ACC112 (cell line): ENCODE measurements at regions not wholly inside any gene's neighbourhood (a gene's known extent, or its start where the extent isn't known, plus 50 kb on each side); places are given as distances from the start of the nearest gene placed in this dataset.

ENCODE experiments used
- H2AFZ ChIP-seq: fragments of 200-600 bp; sonication (generic); one replicate; pipeline ENCODE4 v1.6.0; 2017; ENCODE audit warnings: antibody characterized with exemption, low read length; ENCODE audit not compliant: unreplicated experiment
- H3K27ac ChIP-seq: fragments of 200-600 bp; sonication (generic); 2 replicates; pipeline ENCODE4 v1.5.1; 2014; ENCODE audit warnings: low read depth, mild to moderate bottlenecking, antibody characterized with exemption, low read length, moderate library complexity
- H3K27me3 ChIP-seq: fragments of 200-600 bp; sonication (generic); 2 replicates; pipeline ENCODE4 v1.6.1; 2014; ENCODE audit warnings: mild to moderate bottlenecking, antibody characterized with exemption, low read length, moderate library complexity, mixed read lengths; ENCODE audit not compliant: insufficient read depth
- H3K36me3 ChIP-seq: fragments of 200-600 bp; sonication (generic); 2 replicates; pipeline ENCODE4 v1.6.1; 2016; ENCODE audit warnings: mild to moderate bottlenecking, antibody characterized with exemption, low read length, moderate library complexity, mixed read lengths; ENCODE audit not compliant: insufficient read depth
- H3K4me1 ChIP-seq: fragments of 200-600 bp; sonication (generic); one replicate; pipeline ENCODE4 v1.6.1; 2016; ENCODE audit warnings: low read length, mixed read lengths; ENCODE audit not compliant: insufficient read depth, unreplicated experiment, control insufficient read depth
- H3K4me3 ChIP-seq: fragments of 200-600 bp; sonication (generic); 2 replicates; pipeline ENCODE4 v1.5.1; 2014; ENCODE audit warnings: mild to moderate bottlenecking, low read depth, low read length
- H3K79me2 ChIP-seq: fragments of 200-600 bp; sonication (generic); one replicate; pipeline ENCODE4 v1.6.0; 2016; ENCODE audit warnings: low read length; ENCODE audit not compliant: control insufficient read depth, unreplicated experiment, insufficient read depth

- Histone ChIP-seq H3K36me3 (no peaks in the 10 kb centered on the region), H2AFZ (no peak overlapping the region), H3K27ac (no peak overlapping the region), H3K4me1 (no peaks in the 10 kb centered on the region), H3K4me3 (no peak overlapping the region), H3K27me3 (no peaks in the 10 kb centered on the region), H3K79me2 (no peaks in the 10 kb centered on the region)
Measured at GRCh38 chr7:46186131-46186530, 265.1 kb upstream of the IGFBP3 start.

DNA sequence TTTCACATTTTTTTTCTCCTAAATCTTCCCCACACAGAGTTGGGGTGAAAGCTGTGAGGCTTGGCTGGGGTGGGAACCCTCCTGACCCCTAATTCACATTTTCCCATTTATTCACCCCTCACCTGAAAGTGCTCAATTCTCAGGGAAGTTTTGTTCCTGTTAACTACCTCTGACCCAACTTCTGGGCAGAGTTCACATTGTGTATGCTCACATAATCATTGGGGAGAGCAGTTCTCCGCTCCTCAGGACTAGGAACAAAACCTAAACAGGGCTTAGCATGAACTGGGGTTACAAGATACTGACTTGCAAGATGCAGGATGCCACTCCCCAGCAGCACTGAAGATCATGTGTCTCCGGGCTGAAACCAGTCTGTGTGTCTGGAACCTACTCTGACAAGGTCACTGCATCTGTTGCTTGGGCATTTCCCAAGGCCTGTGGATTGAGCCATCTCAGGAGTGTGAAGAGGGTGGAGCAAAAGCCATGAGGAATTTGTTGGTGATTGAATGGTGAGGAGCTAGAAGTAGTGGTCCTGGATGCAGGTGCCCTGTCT lies 258.1 kb upstream of the IGFBP3 start:
- no peak overlapping the region for H3K4me3 ChIP-seq
- no peak overlapping the region for H2AFZ ChIP-seq
- no peaks in the 10 kb centered on the region for H3K79me2 ChIP-seq
- no peaks in the 10 kb centered on the region for H3K36me3 ChIP-seq
- peaks cover 3% of the 10 kb centered on the region for H3K4me1 ChIP-seq
- no peaks in the 10 kb centered on the region for H3K27me3 ChIP-seq
- H3K27ac ChIP-seq = no peak overlapping the region

- H3K79me2 ChIP-seq = no peaks in the 10 kb centered on the region
- no peak overlapping the region for H3K27ac ChIP-seq
- H3K36me3 ChIP-seq = no peaks in the 10 kb centered on the region
- peaks cover 3% of the 10 kb centered on the region for H3K4me1 ChIP-seq
- no peak overlapping the region for H2AFZ ChIP-seq
- H3K27me3 ChIP-seq = no peaks in the 10 kb centered on the region
- no peak overlapping the region for H3K4me3 ChIP-seq
Measured at GRCh38 chr7:46178661-46179060, 257.6 kb upstream of the IGFBP3 start.

- no peaks in the 10 kb centered on the region for H3K79me2 ChIP-seq
- no peaks in the 10 kb centered on the region for H3K27me3 ChIP-seq
- H2AFZ ChIP-seq = no peak overlapping the region
Measured at GRCh38 chr7:46177821-46178220, 256.7 kb upstream of the IGFBP3 start.

DNA sequence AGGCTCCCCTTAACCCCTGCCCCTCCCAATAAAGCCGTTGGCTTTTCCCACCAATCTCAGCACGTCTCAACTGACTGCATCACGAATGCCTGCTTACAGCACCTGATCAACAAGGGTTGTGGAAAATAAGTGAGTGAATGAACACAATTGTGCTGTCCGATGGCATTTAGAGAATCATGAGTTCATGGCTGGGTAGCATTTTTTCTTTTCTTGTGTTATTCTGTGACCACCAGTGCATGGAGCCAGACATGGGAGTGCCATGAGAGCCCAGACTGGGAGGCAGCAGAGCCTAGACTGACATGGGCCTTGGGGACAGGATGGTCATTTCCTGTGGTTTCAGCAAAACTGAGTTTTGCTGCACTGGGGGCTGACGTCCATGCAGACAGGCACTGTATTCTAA lies 254.1 kb upstream of the IGFBP3 start:
- Histone ChIP-seq H3K27me3 (no peaks in the 10 kb centered on the region), H3K4me1 (peaks cover 10% of the 10 kb centered on the region), H3K36me3 (no peaks in the 10 kb centered on the region), H3K4me3 (no peak overlapping the region), H2AFZ (no peak overlapping the region), H3K79me2 (no peaks in the 10 kb centered on the region), H3K27ac (no peak overlapping the region)

More at GRCh38 chr7:46177821-46178220, 256.7 kb upstream of the IGFBP3 start:
- Histone ChIP-seq H3K4me3 (no peak overlapping the region), H3K27ac (no peak overlapping the region), H3K36me3 (no peaks in the 10 kb centered on the region), H3K4me1 (peaks cover 3% of the 10 kb centered on the region)

DNA sequence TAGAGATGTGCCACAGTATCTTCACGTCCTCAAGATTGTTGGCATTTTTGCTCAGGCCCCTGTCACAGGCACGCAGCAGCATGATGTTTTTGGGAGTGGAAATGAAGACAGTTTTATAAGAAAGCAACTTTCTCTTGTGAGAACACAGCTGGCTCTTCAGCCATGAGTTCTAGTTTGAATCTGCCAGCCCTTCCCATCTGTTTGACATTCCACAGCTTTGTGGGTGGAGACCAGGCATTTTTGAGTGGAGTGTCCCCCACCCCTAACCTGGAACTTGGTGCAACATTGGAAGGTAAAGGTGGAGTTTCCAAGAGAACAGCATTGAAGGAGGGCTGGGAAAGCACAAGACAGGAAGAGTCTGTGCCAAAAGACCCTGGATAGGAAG lies 253.1 kb upstream of the IGFBP3 start:
- H3K4me3 ChIP-seq = no peak overlapping the region
- no peaks in the 10 kb centered on the region for H3K79me2 ChIP-seq
- H3K4me1 ChIP-seq = peaks cover 10% of the 10 kb centered on the region
- no peaks in the 10 kb centered on the region for H3K27me3 ChIP-seq
- H3K27ac ChIP-seq = no peak overlapping the region
- H2AFZ ChIP-seq = no peak overlapping the region
- H3K36me3 ChIP-seq = no peaks in the 10 kb centered on the region

DNA sequence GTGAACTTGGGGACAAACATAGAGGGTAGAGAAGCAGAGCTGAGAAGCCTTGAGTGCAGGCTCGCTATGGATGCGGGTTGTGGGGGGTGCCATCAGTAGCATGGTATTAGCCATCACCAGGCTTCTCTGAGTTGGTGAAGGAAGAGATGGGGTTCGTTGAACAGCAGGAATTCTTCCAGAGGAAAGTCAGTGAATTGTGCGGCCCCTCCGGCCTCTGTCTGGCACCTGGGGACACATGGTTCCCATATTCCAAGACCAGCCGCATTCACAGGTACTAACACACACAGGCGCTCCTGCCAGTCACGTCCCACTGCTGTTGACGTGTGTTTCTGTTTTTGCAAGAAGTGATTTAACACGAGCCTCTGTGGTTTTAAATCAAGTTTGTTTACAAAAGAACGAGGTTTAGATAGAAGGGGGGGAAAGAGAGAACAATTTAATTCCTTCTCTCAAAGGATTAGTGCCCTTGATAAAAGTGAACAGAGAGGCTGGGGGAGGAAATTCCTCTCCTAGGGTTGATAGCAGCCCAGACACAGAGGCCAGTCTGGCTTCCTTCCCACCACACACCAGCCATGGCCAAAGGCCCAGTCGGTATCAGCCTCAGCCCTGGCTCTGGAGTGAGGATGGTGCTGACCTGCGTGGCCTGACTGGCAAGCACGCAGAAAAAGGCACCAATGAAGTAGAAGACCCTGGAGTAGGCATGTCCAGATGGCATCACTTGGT lies 252.6 kb upstream of the IGFBP3 start:
- no peaks in the 10 kb centered on the region for H3K79me2 ChIP-seq
- H3K4me3 ChIP-seq = no peak overlapping the region
- no peaks in the 10 kb centered on the region for H3K27me3 ChIP-seq
- H3K36me3 ChIP-seq = no peaks in the 10 kb centered on the region
- H2AFZ ChIP-seq = no peak overlapping the region
- no peak overlapping the region for H3K27ac ChIP-seq
- peaks cover 10% of the 10 kb centered on the region for H3K4me1 ChIP-seq

- Histone ChIP-seq H3K27ac (no peak overlapping the region), H3K4me1 (peaks cover 7% of the 10 kb centered on the region), H3K36me3 (no peaks in the 10 kb centered on the region), H2AFZ (no peak overlapping the region), H3K27me3 (no peaks in the 10 kb centered on the region), H3K79me2 (no peaks in the 10 kb centered on the region), H3K4me3 (no peak overlapping the region)
Measured at GRCh38 chr7:46170792-46171191, 249.7 kb upstream of the IGFBP3 start.

GRCh38 chr7:46170021-46170420 lies 248.9 kb upstream of the IGFBP3 start:
- Histone ChIP-seq H3K36me3 (no peaks in the 10 kb centered on the region), H3K4me1 (peaks cover 11% of the 10 kb centered on the region), H3K4me3 (no peak overlapping the region), H3K27me3 (no peaks in the 10 kb centered on the region), H3K27ac (no peak overlapping the region), H3K79me2 (no peaks in the 10 kb centered on the region), H2AFZ (no peak overlapping the region)

DNA sequence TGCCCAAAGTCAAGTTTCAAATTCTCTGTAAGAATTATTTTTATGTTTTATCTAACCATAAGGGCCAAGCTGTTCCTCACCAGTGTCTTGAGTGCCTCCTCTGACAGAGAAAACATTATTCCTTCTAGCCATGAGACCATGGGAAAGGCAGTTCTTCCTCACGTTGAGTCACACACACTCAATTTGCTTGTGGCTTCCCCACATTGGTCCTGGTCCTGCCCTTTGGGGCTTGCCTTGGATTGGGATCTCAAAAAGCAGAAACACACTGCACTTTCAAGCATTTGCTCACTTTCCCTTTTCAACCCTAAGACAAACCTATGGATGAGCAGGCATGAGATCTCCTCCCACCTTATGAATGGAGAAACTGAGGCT lies 248.3 kb upstream of the IGFBP3 start:
- H3K4me3 ChIP-seq = no peak overlapping the region
- peaks cover 17% of the 10 kb centered on the region for H3K4me1 ChIP-seq
- H3K79me2 ChIP-seq = no peaks in the 10 kb centered on the region
- no peaks in the 10 kb centered on the region for H3K27me3 ChIP-seq
- no peaks in the 10 kb centered on the region for H3K36me3 ChIP-seq
- no peak overlapping the region for H3K27ac ChIP-seq
- H2AFZ ChIP-seq = no peak overlapping the region

DNA sequence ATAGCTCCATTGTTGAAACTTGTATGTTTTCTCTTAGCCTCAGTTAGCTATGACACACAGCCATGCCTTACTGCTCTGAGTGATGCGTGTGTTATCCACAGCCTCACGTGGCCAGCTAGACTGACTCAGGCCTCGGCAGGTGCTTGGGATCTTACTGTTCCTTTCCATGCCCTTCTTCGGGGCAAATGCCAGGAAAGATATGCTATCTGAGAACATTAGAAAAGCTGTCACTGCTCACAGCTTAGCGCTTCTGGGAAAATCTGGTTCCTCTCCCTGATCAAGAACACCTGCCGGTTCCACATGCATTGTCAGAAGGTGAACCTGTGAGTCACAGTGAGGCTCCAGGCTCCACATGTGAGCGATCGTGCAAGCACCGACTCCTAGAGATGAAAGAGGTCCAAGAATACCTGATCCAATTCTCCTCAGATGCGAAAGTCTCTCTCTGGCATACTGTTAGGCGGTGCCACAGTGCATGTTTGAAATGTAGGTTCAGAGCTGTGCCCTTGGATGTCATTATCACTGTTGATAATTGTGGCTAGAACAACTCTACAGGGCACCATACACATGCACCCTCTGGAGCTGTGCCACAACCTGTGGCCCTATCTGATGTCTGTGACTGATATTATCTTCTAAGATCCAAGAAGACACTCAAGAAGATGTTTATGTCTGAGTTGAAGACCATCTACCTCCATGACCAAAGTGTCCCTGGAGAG lies 247.8 kb upstream of the IGFBP3 start:
- Histone ChIP-seq H2AFZ (no peak overlapping the region), H3K36me3 (no peaks in the 10 kb centered on the region), H3K27me3 (no peaks in the 10 kb centered on the region), H3K27ac (no peak overlapping the region), H3K4me1 (peaks cover 17% of the 10 kb centered on the region), H3K4me3 (no peak overlapping the region), H3K79me2 (no peaks in the 10 kb centered on the region)
